Activated CD4-positive, alpha-beta T cell treated with anti-CD3 and anti-CD28 coated beads, Interleukin-2, amount 10 ng/mL, durations not matched to agents 24 days and 14 days (primary cell): ENCODE measurements at regions not wholly inside any gene's neighbourhood (a gene's known extent, or its start where the extent isn't known, plus 50 kb on each side); places are given as distances from the start of the nearest gene placed in this dataset.
"Not testable (repeated sequence)": the region's sequence is repeated elsewhere in the genome, so short reads cannot be mapped to it uniquely, and the experiment has no call there.

Experiments used
- DNase-seq: peaks from one replicate; pipeline ENCODE4 v3.0.0; 2022
- H3K27ac Mint-ChIP-seq: one replicate; pipeline ENCODE4 v1.8.0; 2022; ENCODE audit warnings: mild to moderate bottlenecking, mixed read lengths
- H3K27me3 Mint-ChIP-seq: one replicate; pipeline ENCODE4 v1.8.0; 2022; ENCODE audit warnings: mixed read lengths
- H3K36me3 Mint-ChIP-seq: one replicate; pipeline ENCODE4 v1.8.0; 2022; ENCODE audit warnings: low read depth, mild to moderate bottlenecking, mixed read lengths
- H3K4me1 Mint-ChIP-seq: one replicate; pipeline ENCODE4 v1.8.0; 2021; ENCODE audit warnings: mixed read lengths
- H3K4me3 Mint-ChIP-seq: one replicate; pipeline ENCODE4 v1.8.0; 2022; ENCODE audit warnings: mild to moderate bottlenecking, moderate library complexity, mixed read lengths
- H3K9me3 Mint-ChIP-seq: one replicate; pipeline ENCODE4 v1.8.0; 2021; ENCODE audit warnings: mixed read lengths
- intact Hi-C: fragments of 100-400 bp; cut with micrococcal nuclease; formaldehyde crosslinking; loops from one replicate; pipeline ENCODE4 v1.15.1; 2023

DNA sequence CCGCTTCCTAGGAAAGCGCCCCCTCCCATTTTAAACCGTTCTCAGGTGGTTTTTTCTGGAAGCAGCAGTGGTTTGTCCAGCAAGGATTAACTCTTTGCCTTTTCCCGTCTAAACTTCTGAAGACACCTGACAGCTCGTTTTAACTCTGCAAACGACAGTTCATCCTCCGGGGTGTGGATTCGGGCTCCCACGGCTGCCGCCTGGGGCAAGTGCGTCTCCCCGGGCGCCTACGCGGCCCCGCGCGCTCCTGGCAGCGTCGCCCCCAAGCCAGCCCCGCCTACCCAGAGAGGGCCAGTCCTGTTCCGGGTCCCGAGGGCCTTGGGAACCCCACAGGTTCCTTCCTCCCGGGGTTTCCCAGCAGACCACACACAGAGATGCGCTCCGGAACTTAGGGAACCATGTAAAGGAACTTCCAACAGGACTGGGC, 54.4 kb downstream of the PRR18 start:
- H3K27me3 Mint-ChIP-seq: peaks cover 58% of the 10 kb centered on the region
- intact Hi-C loops: no loop called here
- H3K9me3 Mint-ChIP-seq: no peaks in the 10 kb centered on the region
- no peaks in the 10 kb centered on the region for H3K36me3 Mint-ChIP-seq
- no peak for DNase-seq
- H3K27ac Mint-ChIP-seq: no peak overlapping the region
- peak overlapping the region; percentile 81 for H3K4me3 Mint-ChIP-seq
- peaks cover 16% of the 10 kb centered on the region for H3K4me1 Mint-ChIP-seq

DNA sequence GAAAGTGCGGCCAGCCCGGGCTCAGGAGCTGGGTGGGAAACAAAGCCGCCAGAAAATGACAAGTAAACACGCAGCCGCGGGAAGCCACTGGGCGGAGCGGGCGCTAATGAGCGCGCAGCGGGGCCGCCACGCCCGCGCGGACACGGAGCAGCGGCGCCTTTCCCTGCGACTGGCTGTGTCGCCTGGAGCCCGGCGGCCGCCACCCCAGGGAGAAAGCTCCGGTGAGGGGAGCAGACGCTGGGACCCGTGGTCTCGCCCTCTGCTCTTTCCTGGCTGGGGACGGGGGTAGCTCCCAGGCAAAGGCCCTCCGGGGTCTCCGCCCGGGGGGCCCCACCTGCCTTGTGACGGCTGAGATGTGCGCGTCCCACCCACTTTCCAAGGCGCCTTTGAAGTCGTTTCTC, 54.9 kb downstream of the PRR18 start:
- H3K4me3 Mint-ChIP-seq: peak overlapping the region; percentile 81
- no peaks in the 10 kb centered on the region for H3K36me3 Mint-ChIP-seq
- H3K27ac Mint-ChIP-seq: no peak overlapping the region
- peak; percentile 72 for DNase-seq
- intact Hi-C loops: no loop called here
- peaks cover 59% of the 10 kb centered on the region for H3K27me3 Mint-ChIP-seq
- peaks cover 11% of the 10 kb centered on the region for H3K4me1 Mint-ChIP-seq
- H3K9me3 Mint-ChIP-seq: no peaks in the 10 kb centered on the region

DNA sequence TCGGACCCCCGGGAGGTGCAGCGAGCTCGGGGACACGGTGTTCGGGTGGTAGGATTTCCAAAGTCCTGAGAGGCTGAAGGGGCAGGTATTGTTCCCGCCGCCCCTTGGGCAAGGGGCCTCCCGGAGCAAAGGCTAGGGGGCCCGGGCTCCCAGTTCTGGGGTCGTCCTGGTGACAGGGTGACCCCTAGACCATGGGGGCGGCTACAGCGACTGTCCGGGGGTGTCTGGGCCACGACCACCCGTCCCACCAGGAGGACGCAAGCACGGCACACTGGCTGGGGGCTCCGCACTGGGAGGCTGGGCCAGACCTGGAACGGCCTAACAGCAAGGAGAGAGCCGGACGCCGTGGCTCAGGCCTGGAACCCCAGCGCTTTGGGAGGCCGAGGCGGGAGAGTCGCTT, 55.6 kb downstream of the PRR18 start:
- no peak overlapping the region for H3K4me3 Mint-ChIP-seq
- no peak for DNase-seq
- intact Hi-C loops: no loop called here
- H3K36me3 Mint-ChIP-seq: no peaks in the 10 kb centered on the region
- H3K27ac Mint-ChIP-seq: no peak overlapping the region
- H3K27me3 Mint-ChIP-seq: peaks cover 57% of the 10 kb centered on the region
- no peaks in the 10 kb centered on the region for H3K9me3 Mint-ChIP-seq
- peaks cover 5% of the 10 kb centered on the region for H3K4me1 Mint-ChIP-seq

- Mint-ChIP-seq H3K27me3 (peaks cover 52% of the 10 kb centered on the region), H3K4me3 (no peak overlapping the region), H3K4me1 (peaks cover 5% of the 10 kb centered on the region), H3K9me3 (no peaks in the 10 kb centered on the region), H3K27ac (no peak overlapping the region), H3K36me3 (no peaks in the 10 kb centered on the region)
- DNase-seq: no peak
- intact Hi-C loops: no loop called here
Measured at GRCh38 chr6:166251655-166252054, 56.5 kb downstream of the PRR18 start.

GRCh38 chr6:166251211-166251610, 57.0 kb downstream of the PRR18 start:
- Mint-ChIP-seq H3K4me3 (no peak overlapping the region), H3K4me1 (peaks cover 5% of the 10 kb centered on the region), H3K36me3 (no peaks in the 10 kb centered on the region), H3K27me3 (peaks cover 53% of the 10 kb centered on the region), H3K9me3 (no peaks in the 10 kb centered on the region), H3K27ac (no peak overlapping the region)
- DNase-seq: no peak
- intact Hi-C loops: no loop called here

DNA sequence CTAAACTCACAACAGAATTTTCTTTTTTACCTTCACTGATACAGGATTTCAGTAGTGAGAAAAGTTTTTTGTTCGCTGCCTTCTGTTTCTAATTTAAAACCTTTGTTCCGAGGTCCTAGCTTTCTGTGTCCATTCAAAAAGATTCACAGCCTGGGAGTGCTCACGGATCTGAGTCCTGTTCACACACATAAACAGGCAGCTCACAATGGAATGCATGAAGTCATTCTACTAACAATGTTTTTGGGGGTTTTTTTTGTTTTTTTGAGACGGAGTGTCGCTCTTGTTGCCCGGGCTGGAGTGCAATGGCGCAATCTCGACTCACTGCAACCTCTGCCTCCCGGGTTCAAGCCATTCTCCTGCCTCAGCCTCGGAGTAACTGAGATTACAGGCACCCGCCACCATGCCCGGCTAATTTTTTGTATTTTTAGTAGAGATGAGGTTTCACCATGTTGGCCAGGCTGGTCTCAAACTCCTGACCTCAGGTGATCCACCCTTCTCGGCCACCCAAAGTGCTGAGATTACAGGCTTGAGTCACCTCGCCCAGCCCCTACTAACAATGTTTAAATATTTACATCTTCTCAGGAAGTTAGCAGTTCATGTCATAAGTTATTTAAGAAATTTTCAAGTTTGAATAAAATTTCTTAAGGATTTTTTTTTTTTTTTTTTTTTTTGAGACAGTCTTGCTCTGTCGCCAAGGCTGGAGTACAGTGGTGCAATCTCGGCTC, 59.0 kb downstream of the PRR18 start:
- H3K27ac Mint-ChIP-seq, intact Hi-C loops, H3K4me3 Mint-ChIP-seq, H3K36me3 Mint-ChIP-seq, DNase-seq, H3K9me3 Mint-ChIP-seq: not testable (repeated sequence)
- Mint-ChIP-seq H3K27me3 (peaks cover 45% of the 10 kb centered on the region), H3K4me1 (peaks cover 13% of the 10 kb centered on the region)

DNA sequence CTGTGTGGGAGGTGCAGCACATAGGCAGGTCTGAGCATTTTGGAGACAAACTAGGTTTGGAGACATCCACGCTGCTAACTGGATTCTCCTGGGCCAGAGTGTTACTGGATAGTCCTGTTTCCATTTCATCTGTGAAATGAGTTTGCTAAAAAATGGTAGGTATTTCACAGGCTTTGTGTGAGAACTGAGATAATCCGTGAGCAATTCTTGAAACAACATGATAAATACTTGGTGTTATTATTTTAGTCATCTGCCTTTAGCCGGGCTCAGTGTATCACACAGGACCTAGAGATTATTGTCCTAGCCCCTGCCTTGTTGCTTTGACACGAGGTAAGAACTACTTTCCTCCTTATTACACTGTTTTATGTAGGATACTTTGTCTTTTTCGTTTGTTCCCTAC, 63.0 kb downstream of the PRR18 start:
- Mint-ChIP-seq H3K27ac (no peak overlapping the region), H3K4me3 (no peak overlapping the region), H3K4me1 (peaks cover 14% of the 10 kb centered on the region), H3K27me3 (peaks cover 37% of the 10 kb centered on the region), H3K9me3 (no peaks in the 10 kb centered on the region), H3K36me3 (no peaks in the 10 kb centered on the region)
- DNase-seq: no peak
- intact Hi-C loops: no loop called here

- peaks cover 14% of the 10 kb centered on the region for H3K4me1 Mint-ChIP-seq
- H3K4me3 Mint-ChIP-seq: peak overlapping the region; percentile 73
- H3K27ac Mint-ChIP-seq: peak overlapping the region; percentile 20
- intact Hi-C loops: no loop called here
- H3K36me3 Mint-ChIP-seq: no peaks in the 10 kb centered on the region
- H3K9me3 Mint-ChIP-seq: no peaks in the 10 kb centered on the region
- DNase-seq: peak; percentile 82
- H3K27me3 Mint-ChIP-seq: peaks cover 37% of the 10 kb centered on the region
Measured at GRCh38 chr6:166244353-166245045, 63.7 kb downstream of the PRR18 start.

GRCh38 chr6:166242888-166243287, 65.3 kb downstream of the PRR18 start:
- no peak overlapping the region for H3K4me3 Mint-ChIP-seq
- H3K4me1 Mint-ChIP-seq: peaks cover 14% of the 10 kb centered on the region
- no peak for DNase-seq
- intact Hi-C loops: no loop called here
- H3K27me3 Mint-ChIP-seq: peaks cover 43% of the 10 kb centered on the region
- no peaks in the 10 kb centered on the region for H3K9me3 Mint-ChIP-seq
- H3K36me3 Mint-ChIP-seq: no peaks in the 10 kb centered on the region
- no peak overlapping the region for H3K27ac Mint-ChIP-seq

- intact Hi-C loops: no loop called here
- peaks cover 42% of the 10 kb centered on the region for H3K27me3 Mint-ChIP-seq
- H3K36me3 Mint-ChIP-seq: no peaks in the 10 kb centered on the region
- no peak for DNase-seq
- H3K4me1 Mint-ChIP-seq: peaks cover 14% of the 10 kb centered on the region
- no peak overlapping the region for H3K27ac Mint-ChIP-seq
- no peak overlapping the region for H3K4me3 Mint-ChIP-seq
- no peaks in the 10 kb centered on the region for H3K9me3 Mint-ChIP-seq
Measured at GRCh38 chr6:166241974-166242373, 66.2 kb downstream of the PRR18 start.

DNA sequence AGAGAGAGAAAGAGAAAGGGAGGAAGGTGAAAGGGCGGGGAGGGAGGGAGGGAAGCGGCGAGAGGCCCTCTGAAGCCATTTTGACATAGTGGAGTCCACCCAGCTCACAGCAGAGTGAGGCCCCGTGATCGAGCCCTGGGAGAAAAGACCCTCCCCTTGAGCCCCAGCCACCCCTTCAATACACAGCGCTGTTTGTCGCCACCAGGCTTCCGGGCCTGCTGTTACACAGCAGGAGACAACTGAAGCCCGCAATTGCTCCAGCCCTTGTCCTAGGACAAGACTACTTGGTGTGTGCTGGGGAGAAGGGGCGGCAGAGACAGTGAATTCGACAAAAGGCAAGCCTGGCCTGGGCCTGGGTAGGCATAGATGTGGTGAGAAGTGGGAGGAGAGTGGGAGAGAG, 67.3 kb downstream of the PRR18 start:
- peaks cover 41% of the 10 kb centered on the region for H3K27me3 Mint-ChIP-seq
- intact Hi-C loops: no loop called here
- no peaks in the 10 kb centered on the region for H3K36me3 Mint-ChIP-seq
- H3K9me3 Mint-ChIP-seq: no peaks in the 10 kb centered on the region
- DNase-seq: peak; percentile 28
- H3K4me1 Mint-ChIP-seq: peaks cover 16% of the 10 kb centered on the region
- H3K4me3 Mint-ChIP-seq: no peak overlapping the region
- no peak overlapping the region for H3K27ac Mint-ChIP-seq

DNA sequence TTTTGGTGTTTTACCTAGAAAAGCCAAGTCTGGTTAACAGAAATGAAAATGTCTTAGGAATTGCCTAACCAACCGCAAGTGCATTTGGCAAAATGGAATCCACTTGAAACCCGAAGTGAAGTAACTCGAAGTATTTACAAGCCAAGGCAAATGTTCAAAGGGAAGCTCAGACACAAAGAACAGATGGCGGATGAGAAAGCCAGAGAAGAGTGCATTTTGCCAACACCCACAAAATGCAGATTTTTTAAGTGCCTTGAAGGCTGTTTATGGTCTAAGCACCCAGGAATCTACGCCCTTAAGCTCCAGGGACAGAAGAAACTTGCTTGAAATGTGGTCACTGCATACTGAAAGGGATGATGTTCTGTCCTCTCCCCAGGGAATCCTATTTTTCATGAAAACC, 70.0 kb upstream of the TBXT start:
- intact Hi-C loops: no loop called here
- H3K4me3 Mint-ChIP-seq: no peak overlapping the region

GRCh38 chr6:166236596-166236995, 68.9 kb upstream of the TBXT start:
- peaks cover 44% of the 10 kb centered on the region for H3K27me3 Mint-ChIP-seq
- no peaks in the 10 kb centered on the region for H3K9me3 Mint-ChIP-seq
- peaks cover 12% of the 10 kb centered on the region for H3K4me1 Mint-ChIP-seq
- H3K27ac Mint-ChIP-seq: no peak overlapping the region
- H3K4me3 Mint-ChIP-seq: no peak overlapping the region
- intact Hi-C loops: no loop called here
- H3K36me3 Mint-ChIP-seq: no peaks in the 10 kb centered on the region
- peak; percentile 44 for DNase-seq

More for the DNA sequence above, 70.0 kb upstream of the TBXT start:
- no peaks in the 10 kb centered on the region for H3K9me3 Mint-ChIP-seq
- no peaks in the 10 kb centered on the region for H3K36me3 Mint-ChIP-seq
- H3K27me3 Mint-ChIP-seq: peaks cover 45% of the 10 kb centered on the region
- H3K4me1 Mint-ChIP-seq: peaks cover 8% of the 10 kb centered on the region
- DNase-seq: no peak
- no peak overlapping the region for H3K27ac Mint-ChIP-seq

- Mint-ChIP-seq H3K4me1 (peaks cover 12% of the 10 kb centered on the region), H3K9me3 (no peaks in the 10 kb centered on the region), H3K36me3 (no peaks in the 10 kb centered on the region), H3K27ac (peak overlapping the region; percentile 45), H3K27me3 (peaks cover 42% of the 10 kb centered on the region), H3K4me3 (no peak overlapping the region)
- peak; percentile 52 for DNase-seq
- intact Hi-C loops: no loop called here
Measured at GRCh38 chr6:166235666-166236292, 68.1 kb upstream of the TBXT start.
